ENCODE measurements at regions not wholly inside any gene's neighbourhood (a gene's known extent, or its start where the extent isn't known, plus 50 kb on each side); places are given as distances from the start of the nearest gene placed in this dataset.

- TF ChIP-seq CTCF (IDR thresholded peaks at IDR 0.05; ENCODE audit: low read depth, low read length), result no peak
- H3K36me3 ChIP-seq, result no peaks in the 10 kb centered on the region
- no peak for DNase-seq
Observed at GRCh38 chr12:127223011-127223410, 1044.0 kb upstream of the TMEM132C start.

DNA sequence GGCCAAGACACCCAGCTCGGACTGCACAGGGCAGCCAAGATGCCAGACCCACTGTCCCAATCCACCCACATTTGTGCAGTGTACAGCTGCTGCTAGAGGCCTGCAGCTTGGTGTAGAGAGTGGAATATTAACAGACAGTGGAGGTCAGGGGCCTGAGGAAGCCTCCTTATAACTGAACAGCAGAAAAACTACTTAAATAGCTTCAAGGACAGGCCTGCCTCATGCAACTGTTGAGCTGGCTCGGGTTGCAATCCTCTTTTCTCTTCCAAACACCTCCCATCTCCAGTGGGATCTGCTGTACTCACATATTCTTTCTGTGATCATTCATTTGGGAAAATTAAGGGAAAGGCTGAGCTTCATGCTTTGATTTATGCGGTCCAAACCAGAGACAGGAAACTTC is 1043.2 kb upstream of the TMEM132C start:
- no peaks in the 10 kb centered on the region for H3K36me3 ChIP-seq

More at GRCh38 chr12:127223011-127223410, 1044.0 kb upstream of the TMEM132C start:
- Histone ChIP-seq H3K27ac (no peak overlapping the region), H3K9me3 (ENCODE audit: severe bottlenecking) (no peaks in the 10 kb centered on the region), H3K27me3 (ENCODE audit: insufficient read depth, low read depth, severe bottlenecking) (no peaks in the 10 kb centered on the region), H3K4me3 (ENCODE audit: low read depth, low read length) (no peak overlapping the region)

DNA sequence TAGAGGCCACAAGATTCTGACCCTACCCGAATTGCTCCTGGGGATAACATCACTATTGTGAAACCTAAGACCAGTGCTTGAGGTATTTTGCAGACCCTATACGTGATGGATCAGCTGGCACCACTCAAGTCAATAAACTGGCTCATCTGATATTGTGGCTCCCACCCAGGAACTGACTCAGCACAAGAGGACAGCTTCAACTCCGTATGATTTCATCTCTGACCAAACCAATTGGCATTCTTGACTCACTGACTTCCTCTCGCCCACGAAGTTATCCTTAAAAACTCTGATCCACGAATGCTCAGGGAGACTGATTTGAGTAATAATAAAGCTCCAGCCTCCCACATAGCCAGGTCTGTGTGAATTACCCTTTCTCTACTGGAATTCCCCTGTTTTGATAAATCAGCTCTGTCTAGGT is 1036.1 kb upstream of the TMEM132C start:
- no peak for DNase-seq
- H3K36me3 ChIP-seq, result no peaks in the 10 kb centered on the region
- no peak overlapping the region for H3K27ac ChIP-seq
- no peaks in the 10 kb centered on the region for H3K27me3 ChIP-seq (ENCODE audit: insufficient read depth, low read depth, severe bottlenecking)
- no peak for TF ChIP-seq CTCF (IDR thresholded peaks at IDR 0.05; ENCODE audit: low read depth, low read length)
- H3K4me3 ChIP-seq (ENCODE audit: low read depth, low read length), result no peak overlapping the region
- no peaks in the 10 kb centered on the region for H3K9me3 ChIP-seq (ENCODE audit: severe bottlenecking)

More for the DNA sequence above, 1043.2 kb upstream of the TMEM132C start:
- H3K27me3 ChIP-seq (ENCODE audit: insufficient read depth, low read depth, severe bottlenecking), result no peaks in the 10 kb centered on the region
- no peak overlapping the region for H3K4me3 ChIP-seq (ENCODE audit: low read depth, low read length)
- no peak for DNase-seq
- no peak overlapping the region for H3K27ac ChIP-seq
- no peaks in the 10 kb centered on the region for H3K9me3 ChIP-seq (ENCODE audit: severe bottlenecking)
- TF ChIP-seq CTCF (IDR thresholded peaks at IDR 0.05; ENCODE audit: low read depth, low read length), result no peak

GRCh38 chr12:127231371-127231770 is 1035.6 kb upstream of the TMEM132C start:
- no peak overlapping the region for H3K4me3 ChIP-seq (ENCODE audit: low read depth, low read length)
- no peaks in the 10 kb centered on the region for H3K9me3 ChIP-seq (ENCODE audit: severe bottlenecking)
- H3K27me3 ChIP-seq (ENCODE audit: insufficient read depth, low read depth, severe bottlenecking), result no peaks in the 10 kb centered on the region
- DNase-seq, result no peak
- TF ChIP-seq CTCF (IDR thresholded peaks at IDR 0.05; ENCODE audit: low read depth, low read length), result no peak
- H3K27ac ChIP-seq, result no peak overlapping the region
- no peaks in the 10 kb centered on the region for H3K36me3 ChIP-seq

- Histone ChIP-seq H3K27ac (no peak overlapping the region), H3K27me3 (ENCODE audit: insufficient read depth, low read depth, severe bottlenecking) (no peaks in the 10 kb centered on the region), H3K36me3 (no peaks in the 10 kb centered on the region), H3K4me3 (ENCODE audit: low read depth, low read length) (no peak overlapping the region), H3K9me3 (ENCODE audit: severe bottlenecking) (no peaks in the 10 kb centered on the region)
- TF ChIP-seq CTCF (IDR thresholded peaks at IDR 0.05; ENCODE audit: low read depth, low read length), result no peak
- no peak for DNase-seq
Observed at GRCh38 chr12:127233016-127233415, 1034.0 kb upstream of the TMEM132C start.

GRCh38 chr12:127235761-127236160 is 1031.2 kb upstream of the TMEM132C start:
- DNase-seq, result no peak
- Histone ChIP-seq H3K27ac (no peak overlapping the region), H3K9me3 (ENCODE audit: severe bottlenecking) (no peaks in the 10 kb centered on the region), H3K36me3 (no peaks in the 10 kb centered on the region), H3K27me3 (ENCODE audit: insufficient read depth, low read depth, severe bottlenecking) (no peaks in the 10 kb centered on the region), H3K4me3 (ENCODE audit: low read depth, low read length) (no peak overlapping the region)
- TF ChIP-seq CTCF (IDR thresholded peaks at IDR 0.05; ENCODE audit: low read depth, low read length), result no peak
